GM11168 (cell line): ENCODE measurements at regions not wholly inside any gene's neighbourhood (a gene's known extent, or its start where the extent isn't known, plus 50 kb on each side); places are given as distances from the start of the nearest gene placed in this dataset.

Source experiments
- in situ Hi-C: fragments of 300-500 bp; cut with MboI; formaldehyde crosslinking; loops from one replicate; pipeline ENCODE4 v1.12.0; 2022; ENCODE audit warnings: low sequenced_read_pairs; ENCODE audit not compliant: unreplicated experiment

GRCh38 chr4:53734584-53735353 is 143.5 kb upstream of the LNX1 start:
- in situ Hi-C loops = no loop called here

- in situ Hi-C loops = no loop called here
These were observed 142.9 kb upstream of the LNX1 start for GRCh38 chr4:53734182-53734581.

- in situ Hi-C loops = no loop called here
These were observed 141.4 kb upstream of the LNX1 start for GRCh38 chr4:53732661-53733060.

- in situ Hi-C loops = no loop called here
These were observed 138.9 kb upstream of the LNX1 start for GRCh38 chr4:53730031-53730805.

GRCh38 chr4:53722110-53722509 is 130.8 kb upstream of the LNX1 start:
- in situ Hi-C loops = no loop called here

GRCh38 chr4:53721263-53721662 is 130.0 kb upstream of the LNX1 start:
- in situ Hi-C loops = no loop called here

- in situ Hi-C loops = no loop called here
These were observed 129.5 kb upstream of the LNX1 start for GRCh38 chr4:53720776-53721175.

GRCh38 chr4:53717064-53717549 is 125.8 kb upstream of the LNX1 start:
- in situ Hi-C loops = no loop called here

- in situ Hi-C loops = no loop called here
These were observed 125.3 kb upstream of the LNX1 start for GRCh38 chr4:53716471-53717063.

- in situ Hi-C loops = no loop called here
These were observed 124.7 kb upstream of the LNX1 start for GRCh38 chr4:53716011-53716410.

- in situ Hi-C loops = no loop called here
These were observed 123.2 kb upstream of the LNX1 start for GRCh38 chr4:53714236-53715140.

- in situ Hi-C loops = no loop called here
These were observed 122.5 kb upstream of the LNX1 start for GRCh38 chr4:53713767-53714166.

GRCh38 chr4:53713296-53713695 is 122.0 kb upstream of the LNX1 start:
- in situ Hi-C loops = no loop called here

- in situ Hi-C loops = no loop called here
These were observed 121.2 kb upstream of the LNX1 start for GRCh38 chr4:53712408-53713020.

- in situ Hi-C loops = no loop called here
These were observed 120.6 kb upstream of the LNX1 start for GRCh38 chr4:53711926-53712325.

GRCh38 chr4:53709693-53710092 is 118.4 kb upstream of the LNX1 start:
- in situ Hi-C loops = loop anchor here (5.0 kb wide), 1 partner anchor 98 kb away; no protein-coding TSS in a partner anchor

- in situ Hi-C loops = loop anchor here (5.0 kb wide), 1 partner anchor 100 kb away; no protein-coding TSS in a partner anchor
These were observed 116.2 kb upstream of the LNX1 start for GRCh38 chr4:53707491-53707890.

- in situ Hi-C loops = loop anchor here (5.0 kb wide), 1 partner anchor 101 kb away; no protein-coding TSS in a partner anchor
These were observed 115.2 kb upstream of the LNX1 start for GRCh38 chr4:53706422-53707032.

- in situ Hi-C loops = loop anchor here (5.0 kb wide), 1 partner anchor 101 kb away; no protein-coding TSS in a partner anchor
These were observed 114.7 kb upstream of the LNX1 start for GRCh38 chr4:53705972-53706371.
